ENCODE measurements at regions not wholly inside any gene's neighbourhood (a gene's known extent, or its start where the extent isn't known, plus 50 kb on each side); places are given as distances from the start of the nearest gene placed in this dataset.

DNA sequence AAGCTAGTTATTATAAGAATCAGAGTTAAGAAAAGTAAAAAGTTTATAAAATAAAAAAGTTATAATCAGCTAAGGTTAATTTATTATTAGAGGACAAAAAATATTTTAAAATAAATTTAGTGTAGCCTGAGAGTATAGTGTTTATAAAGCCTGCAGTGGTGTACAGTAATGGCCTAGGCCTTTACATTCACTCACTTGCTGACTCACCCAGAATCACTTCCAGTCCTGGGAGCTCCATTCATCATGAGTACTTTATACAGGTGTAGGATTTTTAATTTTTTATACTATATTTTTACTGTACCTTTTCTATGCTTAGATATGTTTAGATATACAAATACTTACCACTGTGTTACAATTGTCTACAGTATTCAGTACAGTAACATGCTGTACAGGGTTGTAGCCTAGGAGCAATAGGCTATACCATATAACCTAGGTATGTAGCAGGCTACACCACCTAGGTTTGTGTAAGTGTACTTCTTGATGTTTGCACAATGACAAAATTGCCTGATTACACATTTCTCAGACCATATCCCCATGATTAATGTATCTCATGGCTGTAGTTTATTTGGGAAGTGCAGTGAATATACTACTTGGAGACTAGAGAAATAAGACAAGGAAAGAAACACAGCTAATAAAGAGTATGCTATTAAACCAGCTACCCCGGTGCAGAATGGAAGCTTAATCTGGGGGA is 101.9 kb upstream of the GALNT15 start:
- no peak for TF ChIP-seq POLR2AphosphoS5 (IDR thresholded peaks at IDR 0.05; ENCODE audit: low read depth, low read length)
- TF ChIP-seq POLR2A (IDR thresholded peaks at IDR 0.05; ENCODE audit: low read depth, low read length), result no peak
- TF ChIP-seq TAF1 (IDR thresholded peaks at IDR 0.05; ENCODE audit: low read depth, low read length), result no peak
- TF ChIP-seq POU2F2 (IDR thresholded peaks at IDR 0.05; ENCODE audit: low read depth, low read length), result no peak

Measured in GM12891 (cell line).